GM19043 (cell line): ENCODE measurements at regions not wholly inside any gene's neighbourhood (a gene's known extent, or its start where the extent isn't known, plus 50 kb on each side); places are given as distances from the start of the nearest gene placed in this dataset.

Source experiments
- ATAC-seq: cut with Tn5 transposase; IDR thresholded peaks from one replicate; pipeline ENCODE4 v1.9.1; 2021; ENCODE audit warnings: low read depth; ENCODE audit not compliant: unreplicated experiment

GRCh38 chr14:87142551-87143211, 850.3 kb downstream of the GALC start:
- no peak for ATAC-seq

GRCh38 chr14:87141801-87142200, 851.2 kb downstream of the GALC start:
- no peak for ATAC-seq

- ATAC-seq = no peak
Observed at GRCh38 chr14:87139299-87139698, 853.7 kb downstream of the GALC start.

GRCh38 chr14:87133073-87133801, 859.7 kb downstream of the GALC start:
- no peak for ATAC-seq

- ATAC-seq = no peak
Observed at GRCh38 chr14:87131879-87132278, 861.1 kb downstream of the GALC start.

GRCh38 chr14:87122166-87122565, 870.8 kb downstream of the GALC start:
- ATAC-seq = no peak

- ATAC-seq = no peak
Observed at GRCh38 chr14:87121716-87122115, 871.3 kb downstream of the GALC start.

- ATAC-seq = no peak
Observed at GRCh38 chr14:87115234-87115633, 877.7 kb downstream of the GALC start.

- no peak for ATAC-seq
Observed at GRCh38 chr14:87113286-87113685, 879.7 kb downstream of the GALC start.

GRCh38 chr14:87111741-87112140, 881.2 kb downstream of the GALC start:
- ATAC-seq = no peak

GRCh38 chr14:87111126-87111525, 881.9 kb downstream of the GALC start:
- no peak for ATAC-seq

- no peak for ATAC-seq
Observed at GRCh38 chr14:87109271-87109670, 883.7 kb downstream of the GALC start.

- no peak for ATAC-seq
Observed at GRCh38 chr14:87108726-87109125, 884.3 kb downstream of the GALC start.

- no peak for ATAC-seq
Observed at GRCh38 chr14:87102811-87103378, 890.1 kb downstream of the GALC start.

GRCh38 chr14:87097015-87097414, 896.0 kb downstream of the GALC start:
- ATAC-seq = no peak

- ATAC-seq = no peak
Observed at GRCh38 chr14:87094913-87095312, 898.1 kb downstream of the GALC start.

GRCh38 chr14:87088588-87088987, 904.4 kb downstream of the GALC start:
- ATAC-seq = no peak

GRCh38 chr14:87087881-87088280, 905.1 kb downstream of the GALC start:
- ATAC-seq = no peak

- ATAC-seq = no peak
Observed at GRCh38 chr14:87084908-87085307, 908.1 kb downstream of the GALC start.

GRCh38 chr14:87082917-87083316, 910.1 kb downstream of the GALC start:
- no peak for ATAC-seq

- no peak for ATAC-seq
Observed at GRCh38 chr14:87081004-87081403, 912.0 kb downstream of the GALC start.

- ATAC-seq = no peak
Observed at GRCh38 chr14:87080146-87080545, 912.8 kb downstream of the GALC start.
